Epithelial cell of esophagus (primary cell): ENCODE measurements at regions not wholly inside any gene's neighbourhood (a gene's known extent, or its start where the extent isn't known, plus 50 kb on each side); places are given as distances from the start of the nearest gene placed in this dataset.

Experiments
- DNase-seq: peaks from one replicate; pipeline ENCODE4 v3.0.0; 2010; ENCODE audit warnings: low read depth
- H3K4me3 ChIP-seq: 2 replicates; pipeline ENCODE4 v1.5.1; 2011; ENCODE audit warnings: mild to moderate bottlenecking, low read length, control low read depth
- TF ChIP-seq, protein P1 (sequence below): IDR thresholded peaks from 2 replicates; pipeline ENCODE4 v1.5.1; 2011; ENCODE audit warnings: low read depth, mild to moderate bottlenecking, low read length, control low read depth, inconsistent platforms; ENCODE audit not compliant: insufficient read depth; ENCODE audit errors: missing control alignments

DNA sequence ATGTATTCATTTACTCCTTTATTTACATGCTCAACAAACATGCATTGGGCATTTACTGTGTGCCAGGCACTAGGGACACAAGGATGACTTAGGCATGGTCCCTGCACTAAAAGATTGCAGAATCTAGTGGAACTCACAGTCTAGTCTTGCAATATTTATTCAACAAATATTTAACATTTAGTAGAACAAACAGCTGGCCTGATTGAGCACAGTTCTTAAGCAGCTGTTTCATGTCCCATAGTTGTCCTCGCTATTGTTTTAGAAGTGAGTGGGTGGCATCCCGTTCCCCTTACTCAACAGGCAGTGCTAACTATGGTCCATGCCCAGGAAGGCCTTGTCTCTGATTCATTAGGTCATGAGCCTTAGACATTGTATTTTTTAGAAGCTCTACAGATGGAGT, 459.9 kb upstream of the CADM1 start:
- no peak overlapping the region for H3K4me3 ChIP-seq
- TF ChIP-seq, protein P1, sequence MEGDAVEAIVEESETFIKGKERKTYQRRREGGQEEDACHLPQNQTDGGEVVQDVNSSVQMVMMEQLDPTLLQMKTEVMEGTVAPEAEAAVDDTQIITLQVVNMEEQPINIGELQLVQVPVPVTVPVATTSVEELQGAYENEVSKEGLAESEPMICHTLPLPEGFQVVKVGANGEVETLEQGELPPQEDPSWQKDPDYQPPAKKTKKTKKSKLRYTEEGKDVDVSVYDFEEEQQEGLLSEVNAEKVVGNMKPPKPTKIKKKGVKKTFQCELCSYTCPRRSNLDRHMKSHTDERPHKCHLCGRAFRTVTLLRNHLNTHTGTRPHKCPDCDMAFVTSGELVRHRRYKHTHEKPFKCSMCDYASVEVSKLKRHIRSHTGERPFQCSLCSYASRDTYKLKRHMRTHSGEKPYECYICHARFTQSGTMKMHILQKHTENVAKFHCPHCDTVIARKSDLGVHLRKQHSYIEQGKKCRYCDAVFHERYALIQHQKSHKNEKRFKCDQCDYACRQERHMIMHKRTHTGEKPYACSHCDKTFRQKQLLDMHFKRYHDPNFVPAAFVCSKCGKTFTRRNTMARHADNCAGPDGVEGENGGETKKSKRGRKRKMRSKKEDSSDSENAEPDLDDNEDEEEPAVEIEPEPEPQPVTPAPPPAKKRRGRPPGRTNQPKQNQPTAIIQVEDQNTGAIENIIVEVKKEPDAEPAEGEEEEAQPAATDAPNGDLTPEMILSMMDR, result no peak
- DNase-seq, result no peak

DNA sequence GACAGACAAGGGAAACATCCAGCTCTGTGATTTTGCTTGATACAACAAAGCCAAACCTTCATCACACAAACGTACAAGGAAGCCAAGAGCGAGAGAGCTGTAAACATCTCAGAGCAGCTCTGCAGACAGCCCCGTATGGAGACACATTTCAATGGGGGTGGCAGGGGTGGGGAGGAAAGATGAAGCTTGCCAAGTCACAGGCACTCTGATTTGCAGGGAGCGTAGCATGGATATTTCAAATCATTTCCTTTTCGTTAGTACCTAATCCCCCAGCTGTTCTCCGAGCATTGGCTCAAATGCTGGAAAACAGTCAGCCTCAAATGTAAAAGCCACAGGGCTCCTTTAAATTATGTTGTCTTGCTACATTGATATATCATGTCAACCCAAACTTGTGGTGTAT, 458.9 kb upstream of the CADM1 start:
- H3K4me3 ChIP-seq, result no peak overlapping the region
- TF ChIP-seq, protein P1, result no peak
- DNase-seq, result no peak

DNA sequence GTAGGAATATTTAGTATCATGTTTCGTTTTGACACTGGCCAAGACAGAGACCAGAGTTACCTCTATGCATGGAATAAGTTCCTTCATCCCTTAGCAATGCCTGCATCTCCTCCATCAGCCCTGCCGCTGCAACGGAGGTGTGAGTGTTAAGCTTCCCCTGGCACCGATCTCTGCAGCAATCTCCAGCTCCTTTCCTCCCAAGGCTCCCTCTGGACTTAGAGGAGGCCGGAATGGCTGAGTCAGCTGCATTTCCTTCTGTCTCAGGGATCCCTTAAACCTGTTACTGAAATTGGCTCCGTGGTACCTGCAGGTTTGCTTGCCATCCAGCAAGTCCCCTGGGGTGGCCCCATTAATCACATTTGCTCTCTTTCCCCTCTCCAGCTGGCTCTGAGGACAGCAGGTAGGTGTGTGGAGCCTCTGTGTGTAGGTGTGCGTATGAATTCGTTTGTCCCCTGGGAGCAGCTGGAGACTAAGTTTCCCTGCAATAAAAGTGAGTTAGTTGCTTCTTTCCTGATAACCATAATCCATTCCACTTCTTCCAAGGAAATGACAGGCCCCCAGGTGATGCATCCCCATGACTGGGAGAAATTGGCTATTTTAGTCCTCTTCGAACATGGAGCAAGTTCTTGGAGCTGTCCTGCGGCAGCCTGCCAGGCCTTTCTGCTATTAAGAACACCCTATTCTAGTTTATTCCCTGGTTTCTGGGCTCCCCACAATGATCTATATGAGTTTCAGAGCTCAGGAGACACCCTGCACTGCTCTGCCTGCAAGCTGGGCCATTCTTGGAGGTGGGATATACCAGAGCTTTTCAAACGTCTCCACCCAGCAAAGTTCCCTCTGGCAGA, 457.2 kb upstream of the CADM1 start:
- no peak for DNase-seq
- H3K4me3 ChIP-seq, result no peak overlapping the region
- TF ChIP-seq, protein P1, result no peak

DNA sequence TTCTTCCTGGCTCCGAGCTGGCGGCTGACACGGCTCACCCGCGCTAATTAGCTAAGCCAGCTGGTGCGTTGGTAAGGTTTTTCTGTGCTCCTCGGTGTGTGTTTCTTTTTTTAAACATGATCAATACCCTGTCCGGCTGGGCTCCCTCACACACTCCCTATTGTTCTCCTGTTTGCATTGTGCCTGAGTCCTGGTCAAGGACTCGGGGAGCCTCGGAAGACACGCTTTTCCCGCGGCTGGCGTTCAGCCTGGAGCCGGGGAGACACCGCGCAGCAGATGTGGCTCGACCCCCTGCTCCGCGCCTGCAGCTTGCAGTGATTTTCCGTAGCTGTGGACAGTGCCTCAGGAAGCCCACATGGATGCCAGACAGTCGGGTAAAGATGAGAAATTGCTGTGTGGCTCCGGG, 454.9 kb upstream of the CADM1 start:
- no peak for DNase-seq
- H3K4me3 ChIP-seq, result no peak overlapping the region

DNA sequence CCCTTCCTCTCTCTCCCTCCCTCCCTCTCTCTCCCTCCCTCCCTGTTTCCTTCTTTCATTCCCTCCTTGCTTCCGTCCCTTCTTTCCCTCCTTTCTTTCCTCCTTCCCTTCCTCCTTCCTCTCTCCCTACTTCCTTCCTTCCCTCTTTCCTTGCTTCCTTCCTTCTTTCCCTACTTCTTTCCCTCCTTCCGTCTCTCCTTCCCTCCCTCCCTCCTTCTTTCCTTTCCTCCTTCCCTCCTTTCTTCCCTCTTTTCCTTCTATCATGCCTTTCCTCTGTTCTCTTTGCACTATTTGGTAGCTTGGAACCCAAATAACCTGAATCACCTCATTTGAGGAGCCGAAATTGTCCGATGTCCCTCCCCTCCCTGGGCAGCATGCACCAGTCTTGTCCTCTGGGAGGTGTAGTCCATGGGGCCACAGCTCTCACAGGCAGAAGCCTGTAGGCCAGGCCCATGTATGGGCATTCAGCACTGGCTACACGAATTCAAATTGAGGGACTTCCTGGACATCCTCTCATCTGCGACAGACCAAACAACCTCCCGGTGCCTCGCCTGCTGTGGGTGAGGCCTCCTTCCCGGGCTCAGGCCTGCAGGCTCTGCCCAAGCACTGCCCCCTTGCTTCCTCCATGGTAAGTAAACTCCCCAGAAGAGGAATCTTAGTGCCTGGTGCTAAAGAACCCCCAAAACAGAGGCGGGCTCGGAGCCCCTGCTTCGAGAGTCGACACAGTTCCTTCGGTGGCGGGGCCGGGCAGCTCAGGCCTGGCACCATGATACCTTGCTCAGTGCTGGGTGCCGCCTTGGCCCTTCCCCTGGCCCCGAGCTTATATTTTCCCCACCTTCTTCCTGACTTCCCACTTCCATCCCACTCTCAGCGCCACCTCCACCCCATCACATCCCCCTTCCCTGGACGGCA, 454.1 kb upstream of the CADM1 start:
- no peak for DNase-seq
- TF ChIP-seq, protein P1, result no peak
- H3K4me3 ChIP-seq, result no peak overlapping the region

More for the DNA sequence above, 454.9 kb upstream of the CADM1 start:
- TF ChIP-seq, protein P1, result no peak

DNA sequence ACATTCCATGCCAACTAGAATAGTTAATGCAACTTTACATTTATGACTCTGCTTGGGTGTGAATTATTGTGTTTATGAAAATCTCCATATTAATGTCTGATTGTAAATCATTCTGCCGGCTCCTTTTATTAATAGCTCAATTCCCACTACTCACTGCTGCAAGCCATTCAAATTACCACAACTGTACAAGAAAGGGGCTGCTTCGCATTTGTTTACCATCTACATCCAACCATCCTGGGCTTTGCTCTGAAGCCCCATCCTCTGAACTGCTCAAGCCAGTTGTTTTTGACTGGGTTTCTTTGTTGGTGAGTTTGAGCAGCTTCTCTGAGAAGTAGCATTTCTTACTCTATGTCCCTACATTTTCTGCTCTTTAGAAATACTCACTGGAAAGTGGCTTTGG, 451.6 kb upstream of the CADM1 start:
- DNase-seq, result no peak
- TF ChIP-seq, protein P1, result no peak
- H3K4me3 ChIP-seq, result no peak overlapping the region
